GM12878 (cell line): ENCODE measurements at regions not wholly inside any gene's neighbourhood (a gene's known extent, or its start where the extent isn't known, plus 50 kb on each side); places are given as distances from the start of the nearest gene placed in this dataset.

Source experiments
- ATAC-seq: fragments of 200-7000 bp; cut with Tn5 transposase; 3 replicates; pipeline ENCODE4 v1.9.1; 2020; ENCODE audit warnings: mild to moderate bottlenecking, moderate library complexity
- BruUV-seq: library from RNA; stranded (reverse); fragments of 400-500 nt; replicated peaks from 2 replicates; lab custom pipeline; 2021; lab: Mats Ljungman, UMichigan
- CTCF ChIA-PET: fragments of 300-600 bp; sonication (Branson Sonifier 250); formaldehyde crosslinking; extraction: SDS; loops from one replicate; lab custom pipeline; 2021; ENCODE audit warnings: inconsistent platforms; lab: Yijun Ruan, JAX
- POLR2A ChIA-PET: fragments of 350-600 bp; formaldehyde crosslinking; extraction: SDS; loops from one replicate; lab custom pipeline; 2021; ENCODE audit warnings: inconsistent platforms; lab: Charles Lee
- RAD21 ChIA-PET: fragments of 300-600 bp; sonication (Branson Sonifier 250); formaldehyde crosslinking; loops from one replicate; lab custom pipeline; 2023; ENCODE audit warnings: antibody characterized with exemption; ENCODE audit not compliant: unreplicated experiment; lab: Charles Lee
- SMC1A ChIA-PET: fragments of 300-600 bp; sonication (Branson Sonifier 250); formaldehyde crosslinking; loops from one replicate; lab custom pipeline; 2023; ENCODE audit not compliant: unreplicated experiment, uncharacterized antibody; lab: Charles Lee
- DNase-seq: peaks from one replicate; pipeline ENCODE4 v3.0.0-alpha.2; 2011; ENCODE audit warnings: low read depth, low spot score
- FAIRE-seq: peaks from 3 replicates; lab custom pipeline; 2011; peaks lifted over from hg19 to GRCh38; lab: Jason Lieb, UNC
- H2AFZ ChIP-seq: 2 replicates; pipeline ENCODE4 v1.6.0; 2011; ENCODE audit warnings: low read depth, low read length, control low read depth; ENCODE audit not compliant: control insufficient read depth
- H3K27ac ChIP-seq: 2 replicates; pipeline ENCODE4 v1.5.1; 2011; ENCODE audit warnings: control low read depth; ENCODE audit not compliant: control insufficient read depth, insufficient read depth
- H3K27me3 ChIP-seq, 2 experiments: replicated peaks in 1 of 2; 2 replicates each; pipeline versions ENCODE4 v1.6.0 to v1.6.1; 2011; ENCODE audit warnings: low read length in 1 of 2; ENCODE audit not compliant: control insufficient read depth in 2 of 2, insufficient read depth in 2 of 2
- H3K36me3 ChIP-seq, 2 experiments: 2 replicates each; pipeline ENCODE4 v1.5.1; 2011; ENCODE audit warnings: low read length in 1 of 2; ENCODE audit not compliant: control insufficient read depth in 2 of 2, insufficient read depth in 2 of 2
- H3K4me1 ChIP-seq: 2 replicates; pipeline ENCODE4 v1.6.1; 2011; ENCODE audit warnings: mild to moderate bottlenecking, low read length, moderate library complexity, mixed read lengths; ENCODE audit not compliant: control insufficient read depth, insufficient read depth
- H3K4me2 ChIP-seq: 2 replicates; pipeline ENCODE4 v1.6.0; 2011; ENCODE audit warnings: control low read depth; ENCODE audit not compliant: control insufficient read depth, insufficient read depth
- H3K4me3 ChIP-seq: fragments of 200-600 bp; sonication (generic); 2 replicates; pipeline ENCODE4 v1.5.1; 2016
- H3K79me2 ChIP-seq: 2 replicates; pipeline ENCODE4 v1.6.0; 2011; ENCODE audit warnings: low read length; ENCODE audit not compliant: control insufficient read depth, insufficient read depth
- H3K9ac ChIP-seq: 2 replicates; pipeline ENCODE4 v1.8.0; 2011; ENCODE audit warnings: low read length, control low read depth, mixed read lengths; ENCODE audit not compliant: control insufficient read depth, insufficient read depth
- H3K9me3 ChIP-seq: replicated peaks from 3 replicates; pipeline ENCODE4 v1.5.1; 2011; ENCODE audit warnings: mild to moderate bottlenecking, low read length; ENCODE audit not compliant: control insufficient read depth, insufficient read depth
- H4K20me1 ChIP-seq: 2 replicates; pipeline ENCODE4 v1.6.0; 2011; ENCODE audit not compliant: control insufficient read depth, insufficient read depth
- BCL11A ChIP-seq: IDR thresholded peaks from 2 replicates; pipeline ENCODE4 v1.6.1; 2011; ENCODE audit warnings: low read depth, low read length
- E2F4 ChIP-seq: IDR thresholded peaks from 2 replicates; pipeline ENCODE4 v1.6.1; 2012; ENCODE audit warnings: low read depth, low read length, improper control_type of control experiment
- ESRRA ChIP-seq: IDR thresholded peaks from 2 replicates; pipeline ENCODE4 v1.6.1; 2012; ENCODE audit warnings: mild to moderate bottlenecking, low read length, improper control_type of control experiment
- HDAC6 ChIP-seq: fragments of 200-600 bp; sonication (generic); IDR thresholded peaks from one replicate; pipeline ENCODE4 v1.8.0; 2017; ENCODE audit warnings: antibody characterized with exemption; ENCODE audit not compliant: unreplicated experiment
- MLLT1 ChIP-seq: fragments of 450-650 bp; IDR thresholded peaks from 2 replicates; pipeline ENCODE4 v1.6.1; 2016; ENCODE audit warnings: mild to moderate bottlenecking
- MXI1 ChIP-seq: fragments of 150-350 bp; IDR thresholded peaks from 2 replicates; pipeline ENCODE4 v1.6.1; 2011; ENCODE audit warnings: low read depth, mild to moderate bottlenecking, inconsistent platforms, low read length, improper control_type of control experiment
- NBN ChIP-seq: fragments of 450-650 bp; IDR thresholded peaks from 2 replicates; pipeline ENCODE4 v1.6.1; 2016
- NRF1 ChIP-seq: conservative IDR thresholded peaks from 2 replicates; pipeline ENCODE4 v1.6.1; 2011; ENCODE audit warnings: mild to moderate bottlenecking, low read depth, low read length, improper control_type of control experiment
- PBX3 ChIP-seq: IDR thresholded peaks from 2 replicates; pipeline ENCODE4 v1.6.1; 2011; ENCODE audit warnings: mild to moderate bottlenecking, low read depth, low read length, moderate library complexity; ENCODE audit not compliant: insufficient replicate concordance
- RAD21 ChIP-seq: IDR thresholded peaks from 2 replicates; pipeline ENCODE4 v1.6.1; 2011; ENCODE audit warnings: mild to moderate bottlenecking, low read depth, low read length, moderate library complexity; ENCODE audit not compliant: insufficient read depth
- SREBF1 ChIP-seq: IDR thresholded peaks from 2 replicates; pipeline ENCODE4 v1.6.1; 2012; ENCODE audit warnings: mild to moderate bottlenecking, low read length
- WGBS: methylation state at CpG from one replicate; pipeline ENCODE4 v1.1.6; 2016; ENCODE audit warnings: low lambda C conversion rate; ENCODE audit not compliant: insufficient replicate concordance, insufficient coverage; ENCODE audit errors: missing lambda C conversion rate; 5-methylcytosine and 5-hydroxymethylcytosine counted together
- in situ Hi-C: fragments of 300-500 bp; cut with MboI; formaldehyde crosslinking; loops from 9 replicates; pipeline ENCODE4 v1.14.3; 2018; ENCODE audit warnings: mixed read lengths
- intact Hi-C: fragments of 100-400 bp; cut with micrococcal nuclease; formaldehyde crosslinking; loops from one replicate; pipeline ENCODE4 v1.14.2; 2022; ENCODE audit not compliant: unreplicated experiment
- TF ChIP-seq, protein P1 (sequence below), 3 experiments: IDR thresholded peaks in 2 of 3; conservative IDR thresholded peaks in 1 of 3; 2 replicates each; pipeline ENCODE4 v1.5.1; 2011; ENCODE audit warnings: low read depth in 3 of 3, low read length in 3 of 3, mild to moderate bottlenecking in 3 of 3, control low read depth in 2 of 3, moderate library complexity in 2 of 3, inconsistent platforms in 1 of 3, mixed read lengths in 1 of 3; ENCODE audit not compliant: control insufficient read depth in 2 of 3, insufficient read depth in 1 of 3; ENCODE audit errors: extremely low read depth in 1 of 3

GRCh38 chr9:87336407-87336806, 161.3 kb upstream of the DAPK1 start:
- Histone ChIP-seq H3K27me3 (no peaks in the 10 kb centered on the region), H4K20me1 (no peaks in the 10 kb centered on the region), H2AFZ (no peak overlapping the region), H3K4me2 (no peak overlapping the region)
- BruUV-seq, result no TSS peak
- no peak for FAIRE-seq
- no peak for TF ChIP-seq MLLT1
- TF ChIP-seq ESRRA, result no peak
- TF ChIP-seq HDAC6, result no peak
- no peak for TF ChIP-seq NBN
- TF ChIP-seq BCL11A, result no peak
- no peak for TF ChIP-seq PBX3
- peak; percentile 62 for TF ChIP-seq RAD21
- TF ChIP-seq MXI1, result no peak
- no peak for TF ChIP-seq E2F4
- no peak for TF ChIP-seq NRF1
- TF ChIP-seq, protein P1, sequence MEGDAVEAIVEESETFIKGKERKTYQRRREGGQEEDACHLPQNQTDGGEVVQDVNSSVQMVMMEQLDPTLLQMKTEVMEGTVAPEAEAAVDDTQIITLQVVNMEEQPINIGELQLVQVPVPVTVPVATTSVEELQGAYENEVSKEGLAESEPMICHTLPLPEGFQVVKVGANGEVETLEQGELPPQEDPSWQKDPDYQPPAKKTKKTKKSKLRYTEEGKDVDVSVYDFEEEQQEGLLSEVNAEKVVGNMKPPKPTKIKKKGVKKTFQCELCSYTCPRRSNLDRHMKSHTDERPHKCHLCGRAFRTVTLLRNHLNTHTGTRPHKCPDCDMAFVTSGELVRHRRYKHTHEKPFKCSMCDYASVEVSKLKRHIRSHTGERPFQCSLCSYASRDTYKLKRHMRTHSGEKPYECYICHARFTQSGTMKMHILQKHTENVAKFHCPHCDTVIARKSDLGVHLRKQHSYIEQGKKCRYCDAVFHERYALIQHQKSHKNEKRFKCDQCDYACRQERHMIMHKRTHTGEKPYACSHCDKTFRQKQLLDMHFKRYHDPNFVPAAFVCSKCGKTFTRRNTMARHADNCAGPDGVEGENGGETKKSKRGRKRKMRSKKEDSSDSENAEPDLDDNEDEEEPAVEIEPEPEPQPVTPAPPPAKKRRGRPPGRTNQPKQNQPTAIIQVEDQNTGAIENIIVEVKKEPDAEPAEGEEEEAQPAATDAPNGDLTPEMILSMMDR (IDR thresholded peaks at IDR 0.05 in 2 of 3, conservative IDR thresholded peaks at IDR 0.05 in 1 of 3; ENCODE audit: control insufficient read depth in 2 of 3, extremely low read depth in 1 of 3, insufficient read depth in 1 of 3, low read depth in 3 of 3, low read length in 3 of 3), result peak in 2 of 3 experiments; percentile 20 to 36; a peak in 3 of 6 replicates
- no peak for TF ChIP-seq SREBF1
- TF ChIP-seq, all 136 proteins: peak for 2
- H3K79me2 ChIP-seq, result no peaks in the 10 kb centered on the region
- SMC1A ChIA-PET, result interaction anchor here (2.0 to 2.2 kb wide), 2 partner anchors 11 to 326 kb away, joined by 8 to 10 read pairs; no protein-coding TSS in a partner anchor
- CTCF ChIA-PET, result interaction anchor here (0.5 to 4.8 kb wide), 8 partner anchors 11 to 903 kb away, joined by 3 to 59 read pairs (median 4); no protein-coding TSS in a partner anchor
- no peaks in the 10 kb centered on the region for H3K36me3 ChIP-seq
- intact Hi-C loops (loop anchor here (2.0 kb wide), 2 partner anchors 162 to 476 kb away; no protein-coding TSS in a partner anchor), in situ Hi-C loops (no loop called here)
- H3K27ac ChIP-seq, result no peak overlapping the region
- peak; percentile 83 for ATAC-seq
- peaks cover 5% of the 10 kb centered on the region; the same call in 2 of the 3 replicates for H3K9me3 ChIP-seq
- POLR2A ChIA-PET, result interaction anchor here (0.5 kb wide), 1 partner anchor 1008 kb away, joined by 5 read pairs; no protein-coding TSS in a partner anchor
- no peak overlapping the region for H3K4me3 ChIP-seq
- peaks cover 4% of the 10 kb centered on the region; the same call in 1 of the 2 replicates for H3K4me1 ChIP-seq
- RAD21 ChIA-PET, result interaction anchor here (1.3 to 2.3 kb wide), 2 partner anchors 161 to 326 kb away, joined by 3 to 13 read pairs; partner anchors contain the start of gene DAPK1
- no peak for DNase-seq
- no peak overlapping the region for H3K9ac ChIP-seq
- 100% methylated on average over 1 of the region's 1 CpG for WGBS
